ENCODE measurements at regions not wholly inside any gene's neighbourhood (a gene's known extent, or its start where the extent isn't known, plus 50 kb on each side); places are given as distances from the start of the nearest gene placed in this dataset.
A peak's percentile ranks its signal among the peaks of the same experiment; 100 is the strongest.
"Not testable (repeated sequence)": the region's sequence is repeated elsewhere in the genome, so short reads cannot be mapped to it uniquely, and the experiment has no call there.

GRCh38 chr1:30660241-30660640 is 63.1 kb downstream of the MATN1 start:
- DNase-seq, result no peak

GRCh38 chr1:30659702-30660101 is 63.7 kb downstream of the MATN1 start:
- no peak for DNase-seq

- not testable (repeated sequence) for DNase-seq
These were observed 65.0 kb downstream of the MATN1 start for GRCh38 chr1:30658375-30658774.

GRCh38 chr1:30658014-30658336 is 65.4 kb downstream of the MATN1 start:
- no peak for DNase-seq

GRCh38 chr1:30657131-30658013 is 66.0 kb downstream of the MATN1 start:
- DNase-seq, result no peak

GRCh38 chr1:30656171-30656940 is 67.0 kb downstream of the MATN1 start:
- no peak for DNase-seq

- no peak for DNase-seq
These were observed 67.7 kb downstream of the MATN1 start for GRCh38 chr1:30655672-30656071.

GRCh38 chr1:30654188-30654587 is 69.2 kb downstream of the MATN1 start:
- no peak for DNase-seq

GRCh38 chr1:30652152-30652841 is 71.1 kb downstream of the MATN1 start:
- DNase-seq, result no peak

GRCh38 chr1:30651395-30651794 is 72.0 kb downstream of the MATN1 start:
- DNase-seq, result not testable (repeated sequence)

GRCh38 chr1:30650968-30651320 is 72.4 kb downstream of the MATN1 start:
- DNase-seq, result no peak

GRCh38 chr1:30650038-30650967 is 73.1 kb downstream of the MATN1 start:
- DNase-seq, result no peak

- DNase-seq, result no peak
These were observed 73.9 kb downstream of the MATN1 start for GRCh38 chr1:30649321-30649991.

- no peak for DNase-seq
These were observed 74.9 kb downstream of the MATN1 start for GRCh38 chr1:30648408-30649000.

- DNase-seq, result peak; percentile 44
These were observed 77.6 kb downstream of the MATN1 start for GRCh38 chr1:30645807-30646206.

GRCh38 chr1:30642391-30643120 is 80.8 kb downstream of the MATN1 start:
- no peak for DNase-seq

GRCh38 chr1:30641572-30642353 is 81.6 kb downstream of the MATN1 start:
- DNase-seq, result no peak

- DNase-seq, result no peak
These were observed 83.4 kb downstream of the MATN1 start for GRCh38 chr1:30639881-30640452.

GRCh38 chr1:30638811-30639210 is 84.6 kb downstream of the MATN1 start:
- no peak for DNase-seq
